ENCODE measurements at regions not wholly inside any gene's neighbourhood (a gene's known extent, or its start where the extent isn't known, plus 50 kb on each side); places are given as distances from the start of the nearest gene placed in this dataset.

GRCh38 chr1:95431235-95431634 lies 197.2 kb downstream of the RWDD3 start:
- DNase-seq (ENCODE audit: low spot score) = no peak

DNA sequence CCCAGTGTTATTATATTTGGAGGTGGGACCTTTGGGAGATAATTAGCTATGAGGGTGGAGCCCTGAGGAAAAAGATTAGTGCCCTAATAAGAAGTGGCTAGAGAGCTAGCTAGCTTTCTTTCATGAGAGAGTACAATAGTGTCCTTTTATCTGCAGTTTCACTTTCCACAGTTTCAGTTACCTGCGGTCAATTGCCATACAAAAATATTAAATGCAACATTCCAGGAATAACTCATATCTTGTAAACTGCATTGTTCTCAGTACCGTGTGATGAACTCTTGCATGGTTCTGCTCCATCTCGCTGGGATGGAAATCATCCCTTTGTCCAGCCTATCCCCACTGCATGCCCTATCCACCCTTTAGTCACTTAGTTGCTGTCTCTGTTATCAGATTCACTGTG lies 201.6 kb downstream of the RWDD3 start:
- DNase-seq (ENCODE audit: low spot score) = no peak

DNA sequence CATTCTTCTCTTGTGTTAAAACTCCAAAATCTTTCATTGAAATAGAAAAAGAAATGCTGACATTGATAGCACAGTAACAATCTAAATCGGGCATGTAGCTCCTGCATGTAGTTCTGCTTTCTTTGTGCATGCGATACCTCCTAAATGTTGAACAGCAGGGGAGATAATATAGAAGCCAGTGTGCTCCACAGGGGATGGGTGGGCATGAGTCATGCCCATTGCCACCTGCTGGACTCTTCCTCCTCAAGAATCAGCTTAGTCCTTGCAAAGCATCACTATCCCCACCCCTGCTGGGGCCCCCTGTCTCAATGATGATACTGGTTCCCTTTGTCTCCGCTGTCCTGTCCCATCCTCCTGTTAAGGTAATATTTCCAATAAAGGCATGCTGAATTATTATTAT lies 203.0 kb downstream of the RWDD3 start:
- DNase-seq (ENCODE audit: low spot score) = no peak

GRCh38 chr1:95437781-95438180 lies 203.8 kb downstream of the RWDD3 start:
- no peak for DNase-seq (ENCODE audit: low spot score)

DNA sequence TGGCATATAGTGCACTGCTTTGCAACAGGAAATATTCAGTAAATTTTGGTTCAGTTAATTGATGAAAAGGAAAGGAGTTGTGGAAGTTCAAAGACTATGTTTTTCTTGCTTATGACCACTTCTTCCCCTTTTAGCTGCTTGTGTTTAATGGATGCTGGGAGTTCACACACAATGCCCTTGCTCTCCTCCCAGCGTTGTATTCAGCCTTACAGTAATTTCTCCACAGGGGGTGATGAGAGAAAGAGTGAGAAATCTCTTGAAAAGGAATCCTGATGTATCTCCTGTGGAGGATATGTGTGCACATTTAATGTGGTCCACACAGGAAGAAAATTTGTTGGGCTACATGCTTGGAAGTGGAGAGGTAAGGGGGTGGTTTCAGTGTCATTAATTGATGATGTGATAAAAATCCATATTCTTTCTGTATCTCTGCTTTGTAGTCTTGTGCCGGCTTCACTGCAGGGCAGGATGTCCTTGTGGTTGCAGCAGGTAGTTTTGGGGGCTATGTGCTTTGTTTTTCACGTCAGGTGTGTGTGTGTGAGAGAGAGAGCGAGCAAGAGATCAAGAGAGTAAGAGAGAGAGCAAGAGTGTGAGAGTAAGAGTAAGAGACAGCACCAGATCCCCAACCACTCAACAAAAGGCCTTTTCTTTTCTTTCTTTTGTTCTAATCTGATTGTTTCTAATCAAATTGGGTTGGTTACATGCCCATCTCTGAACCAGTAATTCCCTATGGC lies 204.4 kb downstream of the RWDD3 start:
- DNase-seq (ENCODE audit: low spot score) = no peak

DNA sequence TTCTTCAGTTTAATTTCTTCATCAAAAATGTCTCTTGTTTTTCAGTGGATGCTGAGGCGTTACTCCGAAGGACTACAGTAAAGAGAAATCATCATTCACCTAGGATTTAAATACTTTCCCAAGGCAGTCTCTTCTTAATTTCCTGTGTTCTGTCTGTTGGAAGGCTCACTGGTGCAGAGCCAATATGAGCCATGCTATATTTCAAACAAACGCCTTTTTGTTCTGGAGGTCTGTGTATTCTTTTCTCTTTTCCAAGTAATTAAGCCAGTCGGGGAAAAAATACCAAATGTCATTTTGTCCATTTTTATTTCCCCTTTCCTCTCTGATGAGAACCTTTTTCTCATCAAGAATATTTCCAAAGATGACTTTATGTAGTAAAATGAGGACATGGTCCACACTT lies 206.5 kb downstream of the RWDD3 start:
- no peak for DNase-seq (ENCODE audit: low spot score)

- DNase-seq (ENCODE audit: low spot score) = no peak
Measured at GRCh38 chr1:95449516-95449915, 215.5 kb downstream of the RWDD3 start.

DNA sequence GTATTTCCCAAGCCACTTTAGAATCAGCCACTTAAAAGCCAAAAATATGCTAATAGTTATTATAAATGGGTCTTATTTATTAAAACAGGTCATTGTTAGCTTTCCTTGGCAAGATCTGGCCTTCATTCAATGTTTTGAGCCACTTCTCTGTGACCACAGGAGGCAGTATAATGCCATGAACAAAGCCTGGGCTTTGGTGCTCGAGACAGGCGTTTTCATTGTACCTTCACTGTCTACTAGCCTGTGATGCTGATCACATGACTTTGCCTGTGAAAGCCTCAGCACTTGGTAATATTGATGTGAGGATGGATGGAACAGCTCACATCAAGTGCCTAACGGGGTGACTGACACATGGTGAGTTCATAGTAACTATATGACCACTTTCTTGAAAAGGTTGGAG lies 217.0 kb downstream of the RWDD3 start:
- peak; percentile 15 for DNase-seq (ENCODE audit: low spot score)

DNA sequence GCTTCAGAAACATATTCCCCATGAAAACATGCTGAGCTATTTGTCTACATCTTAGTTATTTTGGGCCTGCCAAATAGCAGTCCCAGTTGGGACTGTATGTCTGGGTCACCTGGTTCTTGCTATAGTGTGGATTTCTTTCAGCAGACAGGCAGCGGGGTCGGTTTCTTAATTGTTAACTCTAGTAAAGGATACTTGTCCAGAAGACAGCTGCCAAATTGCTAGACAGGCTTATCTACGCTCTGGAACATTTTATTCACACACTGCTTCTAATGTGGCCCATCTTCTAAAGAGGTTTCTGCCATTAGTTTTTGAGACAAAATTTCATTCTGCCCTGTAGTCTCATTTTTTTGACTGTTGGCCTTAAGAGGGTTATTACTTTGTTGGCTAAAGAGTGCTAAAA lies 217.9 kb downstream of the RWDD3 start:
- DNase-seq (ENCODE audit: low spot score) = no peak

GRCh38 chr1:95453053-95453452 lies 219.0 kb downstream of the RWDD3 start:
- DNase-seq (ENCODE audit: low spot score) = no peak

- DNase-seq (ENCODE audit: low spot score) = no peak
Measured at GRCh38 chr1:95467036-95467435, 233.0 kb downstream of the RWDD3 start.

- no peak for DNase-seq (ENCODE audit: low spot score)
Measured at GRCh38 chr1:95475686-95476457, 241.9 kb downstream of the RWDD3 start.

GRCh38 chr1:95496307-95496706 lies 262.3 kb downstream of the RWDD3 start:
- DNase-seq (ENCODE audit: low spot score) = no peak

DNA sequence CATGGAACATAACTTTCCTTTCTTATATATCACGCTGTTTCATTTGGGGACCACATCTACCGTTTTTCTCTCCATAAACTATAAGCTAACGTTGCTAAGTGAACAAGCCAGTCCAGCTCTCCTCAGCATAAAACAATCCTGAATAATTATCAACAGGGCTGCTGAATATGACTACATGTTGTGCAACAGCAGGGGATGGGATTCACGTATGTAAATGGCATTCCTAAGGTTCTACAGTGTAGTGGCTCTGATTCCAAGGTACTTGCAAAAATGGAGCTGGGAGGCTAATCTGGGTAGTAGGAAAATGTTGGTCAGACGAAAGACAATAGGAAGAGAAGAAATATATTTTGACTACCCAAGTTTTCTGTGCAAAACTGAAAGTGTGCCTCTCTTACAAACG lies 262.8 kb downstream of the RWDD3 start:
- no peak for DNase-seq (ENCODE audit: low spot score)

DNA sequence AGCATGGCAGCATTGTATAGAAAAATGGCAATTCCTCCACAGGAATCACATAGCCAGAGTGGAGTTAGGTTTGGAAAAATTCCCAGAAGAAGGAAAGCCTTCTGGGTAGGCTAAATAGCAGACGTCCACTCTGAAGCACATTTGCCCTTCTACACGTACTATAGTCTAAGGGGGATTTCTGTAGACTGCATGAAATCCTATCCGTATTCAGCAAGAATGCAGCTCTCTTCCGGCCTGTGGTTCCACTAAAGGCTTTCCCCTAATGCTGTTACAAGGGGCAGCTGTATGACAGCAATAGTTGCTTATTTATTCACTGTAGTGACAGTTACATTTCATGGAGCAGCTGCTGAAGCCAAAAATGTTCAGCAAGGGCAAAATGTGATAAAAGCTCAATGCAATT lies 263.6 kb downstream of the RWDD3 start:
- no peak for DNase-seq (ENCODE audit: low spot score)

DNA sequence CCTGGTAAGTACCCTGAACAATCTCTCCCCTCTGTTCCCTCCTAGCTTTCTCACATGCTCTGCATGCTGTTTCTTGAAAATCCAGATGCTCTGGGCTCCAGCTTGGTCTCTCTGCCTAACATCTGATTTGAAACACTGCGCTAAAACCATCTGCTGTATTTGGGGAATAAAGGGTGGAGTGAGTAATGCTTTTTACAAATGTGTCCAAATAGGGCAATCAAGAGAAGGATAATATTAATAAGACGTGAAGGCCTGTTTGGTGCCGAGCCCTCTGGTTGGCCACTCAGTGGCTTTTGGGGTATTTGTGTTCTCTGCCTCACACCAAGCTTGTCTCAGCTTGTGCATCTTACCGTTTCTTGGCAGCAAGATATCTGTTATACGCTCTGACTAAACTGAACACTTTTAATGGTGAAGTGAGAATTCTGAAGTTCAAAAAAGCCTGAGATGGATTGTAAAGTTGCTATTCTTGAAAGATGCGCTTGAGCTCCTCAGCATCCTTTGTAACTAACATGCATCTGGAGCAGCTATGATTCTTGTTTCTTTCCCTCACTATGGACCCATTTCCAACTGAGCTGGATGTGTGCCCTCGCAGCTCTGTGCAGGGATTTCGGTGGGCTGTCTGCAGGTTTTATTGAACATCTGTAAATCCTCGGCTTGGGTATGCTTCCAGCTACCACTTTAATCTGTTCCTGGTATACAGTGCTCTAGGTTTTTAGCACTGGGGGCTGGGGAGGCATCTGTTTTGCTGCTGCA lies 269.4 kb downstream of the RWDD3 start:
- no peak for DNase-seq (ENCODE audit: low spot score)

DNA sequence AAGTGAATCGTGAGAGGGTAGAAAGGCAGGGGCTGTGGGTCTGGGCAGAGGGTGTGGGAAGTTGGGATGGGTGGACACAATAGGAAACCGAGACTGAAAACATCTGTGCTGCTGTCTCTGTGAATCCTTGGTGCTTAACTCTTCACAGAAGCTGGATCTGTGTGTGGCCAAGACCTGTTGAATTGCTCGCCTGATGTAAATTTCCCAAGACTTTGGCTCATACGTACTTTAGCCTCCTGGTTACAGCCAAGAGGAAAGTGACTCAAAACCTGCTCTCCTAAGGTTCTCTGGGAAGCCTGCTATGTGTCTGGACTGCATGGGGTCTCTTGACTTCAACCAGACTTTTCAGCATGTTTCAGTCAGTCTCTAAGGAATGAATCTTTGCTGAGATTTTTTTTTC lies 270.3 kb downstream of the RWDD3 start:
- DNase-seq (ENCODE audit: low spot score) = no peak

GRCh38 chr1:95506736-95507414 lies 272.9 kb downstream of the RWDD3 start:
- DNase-seq (ENCODE audit: low spot score) = no peak

- no peak for DNase-seq (ENCODE audit: low spot score)
Measured at GRCh38 chr1:95509989-95510388, 276.0 kb downstream of the RWDD3 start.

- DNase-seq (ENCODE audit: low spot score) = no peak
Measured at GRCh38 chr1:95512925-95513324, 278.9 kb downstream of the RWDD3 start.

DNA sequence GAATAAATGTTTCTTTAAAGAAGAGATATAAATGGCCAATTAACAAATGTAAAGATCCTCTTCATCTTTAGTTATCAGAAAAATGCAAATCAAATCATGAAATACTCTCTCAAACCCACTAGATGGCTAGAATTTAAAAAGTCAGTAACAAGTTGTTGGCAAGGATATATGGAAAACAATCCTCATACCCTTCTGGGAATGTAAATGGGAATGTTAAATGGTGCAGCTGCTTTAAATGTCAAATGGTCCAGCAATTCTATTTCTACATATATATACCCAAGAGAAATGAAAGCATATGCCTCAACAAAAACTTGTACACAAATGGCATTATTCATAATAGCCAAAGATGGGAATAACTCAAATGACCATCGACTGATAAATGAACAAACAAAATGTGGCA lies 283.5 kb downstream of the RWDD3 start:
- no peak for DNase-seq (ENCODE audit: low spot score)

- DNase-seq (ENCODE audit: low spot score) = no peak
Measured at GRCh38 chr1:95518310-95518709, 284.3 kb downstream of the RWDD3 start.
